Lower leg skin (tissue), 3 donors: ENCODE measurements at regions not wholly inside any gene's neighbourhood (a gene's known extent, or its start where the extent isn't known, plus 50 kb on each side); places are given as distances from the start of the nearest gene placed in this dataset.

Experiments used
- CTCF ChIP-seq, 3 donors: fragments of 450-650 bp; IDR thresholded peaks; one replicate each; pipeline ENCODE4 v1.5.1; 2016; ENCODE audit warnings: antibody characterized with exemption in 3 of 3, mild to moderate bottlenecking in 3 of 3, moderate library complexity in 2 of 3
- POLR2A ChIP-seq, 2 donors: fragments of 450-650 bp; IDR thresholded peaks; one replicate each; pipeline ENCODE4 v1.6.1; 2016 to 2017; ENCODE audit warnings: antibody characterized with exemption in 2 of 2, mild to moderate bottlenecking in 1 of 2, moderate library complexity in 1 of 2

- TF ChIP-seq CTCF (IDR thresholded peaks at IDR 0.05) (no peak), POLR2A (IDR thresholded peaks at IDR 0.05) (no peak)
These were observed 418.8 kb downstream of the MAN2A1 start for GRCh38 chr5:110108520-110108919.
